ENCODE measurements at regions not wholly inside any gene's neighbourhood (a gene's known extent, or its start where the extent isn't known, plus 50 kb on each side); places are given as distances from the start of the nearest gene placed in this dataset.

GRCh38 chr4:14824189-14824588 lies 178.1 kb upstream of the CPEB2 start:
- Histone ChIP-seq H2AFZ (ENCODE audit: low read length) (no peak overlapping the region), H2BK20ac (ENCODE audit: low read depth, low read length, poor library complexity, severe bottlenecking) (no peak overlapping the region), H3K27me3 (ENCODE audit: insufficient read depth, low read length) (no peaks in the 10 kb centered on the region), H2BK5ac (ENCODE audit: insufficient read length, low read length) (no peak overlapping the region), H3K14ac (ENCODE audit: insufficient read depth, low read length) (no peak overlapping the region), H3K79me2 (ENCODE audit: insufficient read depth, low read length) (no peaks in the 10 kb centered on the region), H3K9ac (ENCODE audit: extremely low read depth, insufficient read length, low read length) (no peak overlapping the region), H3K56ac (ENCODE audit: insufficient read length, low read depth, low read length) (no peak overlapping the region), H4K20me1 (ENCODE audit: control insufficient read depth, insufficient read depth, insufficient read length) (no peaks in the 10 kb centered on the region), H4K5ac (ENCODE audit: insufficient read length, low read depth, low read length) (no peak overlapping the region), H3K4me1 (ENCODE audit: insufficient read depth, low read length) (no peaks in the 10 kb centered on the region), H4K8ac (replicated peaks; ENCODE audit: insufficient read length, low read depth, low read length) (no peak overlapping the region), H3K9me3 (ENCODE audit: control insufficient read depth, low read depth, low read length) (no peaks in the 10 kb centered on the region), H3K23ac (ENCODE audit: insufficient read length, low read depth, low read length) (no peak overlapping the region), H2BK15ac (ENCODE audit: low read depth, low read length) (no peak overlapping the region), H3K27ac (ENCODE audit: insufficient read length, low read depth, low read length) (no peak overlapping the region), H3K79me1 (ENCODE audit: insufficient read depth, low read depth, low read length, poor library complexity, severe bottlenecking) (no peaks in the 10 kb centered on the region), H3K4me2 (ENCODE audit: insufficient read depth, insufficient read length, low read length) (no peak overlapping the region), H3K23me2 (ENCODE audit: insufficient read length, low read depth, low read length, poor library complexity, severe bottlenecking) (no peaks in the 10 kb centered on the region), H2BK12ac (ENCODE audit: insufficient read length, low read depth, low read length) (no peak overlapping the region), H3K4ac (ENCODE audit: low read depth, low read length) (no peak overlapping the region), H2AK5ac (ENCODE audit: insufficient read length, low read length) (no peak overlapping the region), H3T11ph (ENCODE audit: low read length) (no peak overlapping the region), H3K18ac (ENCODE audit: insufficient read length, low read depth, low read length) (no peak overlapping the region), H4K91ac (ENCODE audit: insufficient read length, low read depth, low read length) (no peak overlapping the region), H2BK120ac (ENCODE audit: low read depth, low read length, poor library complexity, severe bottlenecking) (no peak overlapping the region)
- no peaks in the 10 kb centered on the region; a peak in 2 of 4 replicates for H3K4me1 Mint-ChIP-seq
- no peaks in the 10 kb centered on the region for H3K9me3 Mint-ChIP-seq
- no CpG with 5 or more reads among the region's 3 CpGs for WGBS (ENCODE audit: extremely low coverage, insufficient read length, low lambda C conversion rate)
- H3K36me3 Mint-ChIP-seq (ENCODE audit: insufficient read depth in 1 of 3, low read depth in 3 of 3), result no peaks in the 10 kb centered on the region
- no peak overlapping the region for H3K27ac Mint-ChIP-seq
- H3K27me3 Mint-ChIP-seq (ENCODE audit: low read depth), result peaks cover 6% of the 10 kb centered on the region
- no peak for DNase-seq
- TF ChIP-seq CTCF (conservative IDR thresholded peaks at IDR 0.05), result no peak
- H3K4me3 Mint-ChIP-seq, result no peak overlapping the region

Data from H9 (cell line).